ENCODE measurements at regions not wholly inside any gene's neighbourhood (a gene's known extent, or its start where the extent isn't known, plus 50 kb on each side); places are given as distances from the start of the nearest gene placed in this dataset.

GRCh38 chr18:60976976-60977375, 356.3 kb upstream of the CDH20 start:
- Mint-ChIP-seq H3K36me3 (no peaks in the 10 kb centered on the region), H3K27ac (no peak overlapping the region), H3K9me3 (peaks cover 5% of the 10 kb centered on the region), H3K4me3 (no peak overlapping the region), H3K4me1 (no peaks in the 10 kb centered on the region)
- DNase-seq (ENCODE audit: low spot score in 2 of 2) (no peak), ATAC-seq (no peak)

- no peaks in the 10 kb centered on the region for H3K4me1 Mint-ChIP-seq
- no peaks in the 10 kb centered on the region for H3K36me3 Mint-ChIP-seq
- no peak overlapping the region for H3K27ac Mint-ChIP-seq
- H3K4me3 Mint-ChIP-seq: no peak overlapping the region
- H3K9me3 Mint-ChIP-seq: peaks cover 8% of the 10 kb centered on the region
- ATAC-seq (no peak), DNase-seq (ENCODE audit: low spot score in 2 of 2) (no peak)
Observed at GRCh38 chr18:60978338-60978737, 354.9 kb upstream of the CDH20 start.

- no peak overlapping the region for H3K27ac Mint-ChIP-seq
- DNase-seq (ENCODE audit: low spot score in 2 of 2) (no peak), ATAC-seq (no peak)
- H3K4me1 Mint-ChIP-seq: no peaks in the 10 kb centered on the region
- no peaks in the 10 kb centered on the region for H3K36me3 Mint-ChIP-seq
- peaks cover 8% of the 10 kb centered on the region for H3K9me3 Mint-ChIP-seq
- no peak overlapping the region for H3K4me3 Mint-ChIP-seq
Observed at GRCh38 chr18:60980422-60981005, 352.7 kb upstream of the CDH20 start.

GRCh38 chr18:60981682-60982328, 351.4 kb upstream of the CDH20 start:
- H3K36me3 Mint-ChIP-seq: no peaks in the 10 kb centered on the region
- no peak for ATAC-seq
- H3K4me1 Mint-ChIP-seq: no peaks in the 10 kb centered on the region
- no peak overlapping the region for H3K27ac Mint-ChIP-seq
- DNase-seq (ENCODE audit: low spot score in 2 of 2): no peak
- no peak overlapping the region for H3K4me3 Mint-ChIP-seq
- H3K9me3 Mint-ChIP-seq: peaks cover 11% of the 10 kb centered on the region

- peaks cover 9% of the 10 kb centered on the region for H3K9me3 Mint-ChIP-seq
- no peaks in the 10 kb centered on the region for H3K4me1 Mint-ChIP-seq
- H3K36me3 Mint-ChIP-seq: no peaks in the 10 kb centered on the region
- ATAC-seq (no peak), DNase-seq (ENCODE audit: low spot score in 2 of 2) (no peak)
- no peak overlapping the region for H3K4me3 Mint-ChIP-seq
- H3K27ac Mint-ChIP-seq: no peak overlapping the region
Observed at GRCh38 chr18:60982329-60982695, 350.9 kb upstream of the CDH20 start.

GRCh38 chr18:60982928-60983327, 350.3 kb upstream of the CDH20 start:
- Mint-ChIP-seq H3K27ac (no peak overlapping the region), H3K36me3 (no peaks in the 10 kb centered on the region), H3K4me3 (no peak overlapping the region), H3K9me3 (peaks cover 9% of the 10 kb centered on the region), H3K4me1 (no peaks in the 10 kb centered on the region)
- DNase-seq (ENCODE audit: low spot score in 2 of 2) (no peak), ATAC-seq (no peak)

- Mint-ChIP-seq H3K4me3 (no peak overlapping the region), H3K4me1 (no peaks in the 10 kb centered on the region), H3K36me3 (no peaks in the 10 kb centered on the region), H3K27ac (no peak overlapping the region), H3K9me3 (peaks cover 6% of the 10 kb centered on the region)
- ATAC-seq (no peak), DNase-seq (ENCODE audit: low spot score in 2 of 2) (no peak)
Observed at GRCh38 chr18:60984510-60984909, 348.7 kb upstream of the CDH20 start.

- Mint-ChIP-seq H3K4me3 (no peak overlapping the region), H3K27ac (no peak overlapping the region), H3K4me1 (no peaks in the 10 kb centered on the region), H3K9me3 (peaks cover 9% of the 10 kb centered on the region), H3K36me3 (no peaks in the 10 kb centered on the region)
- ATAC-seq: no peak
- DNase-seq (ENCODE audit: low spot score in 2 of 2): no peak
Observed at GRCh38 chr18:60987963-60988362, 345.3 kb upstream of the CDH20 start.

GRCh38 chr18:60996326-60996725, 336.9 kb upstream of the CDH20 start:
- no peak overlapping the region for H3K27ac Mint-ChIP-seq
- peaks cover 18% of the 10 kb centered on the region for H3K9me3 Mint-ChIP-seq
- DNase-seq (ENCODE audit: low spot score in 2 of 2) (no peak), ATAC-seq (no peak)
- no peak overlapping the region for H3K4me3 Mint-ChIP-seq
- H3K36me3 Mint-ChIP-seq: no peaks in the 10 kb centered on the region
- no peaks in the 10 kb centered on the region for H3K4me1 Mint-ChIP-seq

- peaks cover 17% of the 10 kb centered on the region for H3K9me3 Mint-ChIP-seq
- DNase-seq (ENCODE audit: low spot score in 2 of 2): no peak
- no peaks in the 10 kb centered on the region for H3K4me1 Mint-ChIP-seq
- H3K27ac Mint-ChIP-seq: no peak overlapping the region
- no peak overlapping the region for H3K4me3 Mint-ChIP-seq
- H3K36me3 Mint-ChIP-seq: no peaks in the 10 kb centered on the region
- no peak for ATAC-seq
Observed at GRCh38 chr18:60996822-60997221, 336.4 kb upstream of the CDH20 start.

- DNase-seq (ENCODE audit: low spot score in 2 of 2) (no peak), ATAC-seq (no peak)
- Mint-ChIP-seq H3K4me1 (no peaks in the 10 kb centered on the region), H3K36me3 (no peaks in the 10 kb centered on the region), H3K27ac (no peak overlapping the region), H3K9me3 (peaks cover 17% of the 10 kb centered on the region), H3K4me3 (no peak overlapping the region)
Observed at GRCh38 chr18:61001138-61001537, 332.1 kb upstream of the CDH20 start.

- no peak for ATAC-seq
- peaks cover 11% of the 10 kb centered on the region for H3K9me3 Mint-ChIP-seq
- no peak overlapping the region for H3K4me3 Mint-ChIP-seq
- no peaks in the 10 kb centered on the region for H3K4me1 Mint-ChIP-seq
- no peak overlapping the region for H3K27ac Mint-ChIP-seq
- H3K36me3 Mint-ChIP-seq: no peaks in the 10 kb centered on the region
- DNase-seq (ENCODE audit: low spot score in 2 of 2): no peak
Observed at GRCh38 chr18:61006687-61007224, 326.5 kb upstream of the CDH20 start.

- no peak overlapping the region for H3K4me3 Mint-ChIP-seq
- peaks cover 14% of the 10 kb centered on the region for H3K9me3 Mint-ChIP-seq
- H3K27ac Mint-ChIP-seq: no peak overlapping the region
- DNase-seq (ENCODE audit: low spot score in 2 of 2) (no peak), ATAC-seq (no peak)
- H3K36me3 Mint-ChIP-seq: no peaks in the 10 kb centered on the region
- no peaks in the 10 kb centered on the region for H3K4me1 Mint-ChIP-seq
Observed at GRCh38 chr18:61019338-61020301, 313.6 kb upstream of the CDH20 start.

- Mint-ChIP-seq H3K4me1 (no peaks in the 10 kb centered on the region), H3K4me3 (no peak overlapping the region), H3K27ac (no peak overlapping the region), H3K36me3 (no peaks in the 10 kb centered on the region), H3K9me3 (peaks cover 11% of the 10 kb centered on the region)
- no peak for DNase-seq (ENCODE audit: low spot score in 2 of 2)
- no peak for ATAC-seq
Observed at GRCh38 chr18:61025596-61025995, 307.6 kb upstream of the CDH20 start.

GRCh38 chr18:61031626-61032025, 301.6 kb upstream of the CDH20 start:
- DNase-seq (ENCODE audit: low spot score in 2 of 2) (no peak), ATAC-seq (no peak)
- Mint-ChIP-seq H3K4me1 (no peaks in the 10 kb centered on the region), H3K9me3 (peaks cover 9% of the 10 kb centered on the region), H3K36me3 (no peaks in the 10 kb centered on the region), H3K27ac (no peak overlapping the region), H3K4me3 (no peak overlapping the region)

Data from stimulated activated effector memory CD8-positive, alpha-beta T cell treated with anti-CD3 and anti-CD28 coated beads, Interleukin-12 subunit alpha, Interleukin-12 subunit beta, amount 100 ng/mL, for 72 hours (primary cell).